K562 (cell line): ENCODE measurements at regions not wholly inside any gene's neighbourhood (a gene's known extent, or its start where the extent isn't known, plus 50 kb on each side); places are given as distances from the start of the nearest gene placed in this dataset.

Source experiments
- ATAC-seq: fragments of 200-7000 bp; cut with Tn5 transposase; 3 replicates; pipeline ENCODE4 v1.9.1; 2020; ENCODE audit warnings: moderate library complexity
- BruUV-seq: library from RNA; stranded (reverse); fragments of 400-500 nt; replicated peaks from 2 replicates; lab custom pipeline; 2021; lab: Mats Ljungman, UMichigan
- CTCF ChIA-PET: fragments of 300-600 bp; formaldehyde crosslinking; extraction: SDS; loops from one replicate; lab custom pipeline; 2021; ENCODE audit warnings: low intra/inter-chr PET ratio; lab: Yijun Ruan, JAX
- POLR2A ChIA-PET: fragments of 300-600, 350-650 bp; sonication (Branson Sonifier 250); formaldehyde crosslinking; extraction: SDS; loops from one replicate; lab custom pipeline; 2021; ENCODE audit warnings: antibody characterized with exemption, inconsistent platforms; lab: Yijun Ruan, JAX
- DNase-seq, 4 experiments: peaks; one replicate each; pipeline versions ENCODE4 v3.0.0 to v3.0.0-alpha.2; 2011 to 2018; ENCODE audit warnings: low spot score in 3 of 4, mixed read lengths in 3 of 4; ENCODE audit errors: extremely low read depth in 1 of 4
- FAIRE-seq: peaks from 2 replicates; lab custom pipeline; 2011; peaks lifted over from hg19 to GRCh38; lab: Jason Lieb, UNC
- H2AFZ ChIP-seq: 2 replicates; pipeline ENCODE4 v1.6.0; 2011; ENCODE audit warnings: low read depth, low read length, control low read depth, inconsistent platforms
- H3K27ac ChIP-seq: fragments of 200-600 bp; 3 replicates; pipeline ENCODE4 v1.8.0; 2011; ENCODE audit warnings: low read depth, mild to moderate bottlenecking, control low read depth, inconsistent platforms, low read length, moderate library complexity, mixed read lengths; ENCODE audit errors: extremely low read depth
- H3K27me3 ChIP-seq, 2 experiments: fragments of 300-600 bp in 1 of 2; 2 replicates in 1 of 2; 3 replicates in 1 of 2; pipeline versions ENCODE4 v1.6.0 to v1.8.0; 2011; ENCODE audit warnings: inconsistent platforms in 2 of 2, low read length in 2 of 2, mild to moderate bottlenecking in 1 of 2, mixed read lengths in 1 of 2, moderate library complexity in 1 of 2; ENCODE audit not compliant: control insufficient read depth in 2 of 2, insufficient read depth in 2 of 2
- H3K36me3 ChIP-seq: fragments of 300-600 bp; 3 replicates; pipeline ENCODE4 v1.8.0; 2011; ENCODE audit warnings: mild to moderate bottlenecking, low read length, inconsistent platforms; ENCODE audit not compliant: control insufficient read depth, insufficient read depth
- H3K4me1 ChIP-seq, 2 experiments: fragments of 200-600 bp in 1 of 2; replicated peaks in 1 of 2; 2 replicates in 1 of 2; 3 replicates in 1 of 2; pipeline versions ENCODE4 v1.5.1 to v1.8.0; 2011; ENCODE audit warnings: inconsistent platforms in 2 of 2, low read length in 2 of 2, mild to moderate bottlenecking in 1 of 2, mixed read lengths in 1 of 2, moderate library complexity in 1 of 2; ENCODE audit not compliant: control insufficient read depth in 2 of 2, insufficient read depth in 2 of 2
- H3K4me2 ChIP-seq: 2 replicates; pipeline ENCODE4 v1.6.1; 2011; ENCODE audit warnings: low read length, control low read depth, inconsistent platforms, mixed read lengths; ENCODE audit not compliant: insufficient read depth
- H3K4me3 ChIP-seq: fragments of 200-600 bp; sonication (generic), shearing (Covaris generic); 2 replicates; pipeline ENCODE4 v1.5.1; 2016; ENCODE audit warnings: control low read depth, inconsistent platforms
- H3K79me2 ChIP-seq: fragments of 200-600 bp; 3 replicates; pipeline ENCODE4 v1.8.0; 2011; ENCODE audit warnings: low read length, inconsistent platforms; ENCODE audit not compliant: control insufficient read depth, insufficient read depth
- H3K9ac ChIP-seq, 2 experiments: 2 replicates each; pipeline versions ENCODE4 v1.6.0 to v1.6.1; 2011; ENCODE audit warnings: low read depth in 2 of 2, low read length in 2 of 2, control low read depth in 1 of 2, inconsistent platforms in 1 of 2, mild to moderate bottlenecking in 1 of 2, mixed read lengths in 1 of 2; ENCODE audit not compliant: insufficient read depth in 1 of 2
- H3K9me1 ChIP-seq: one replicate; pipeline ENCODE4 v1.6.0; 2011; ENCODE audit warnings: inconsistent platforms, mild to moderate bottlenecking, low read length, moderate library complexity; ENCODE audit not compliant: control insufficient read depth, insufficient read depth
- H3K9me3 ChIP-seq: replicated peaks from 2 replicates; pipeline ENCODE4 v1.5.1; 2011; ENCODE audit warnings: low read depth, low read length, inconsistent platforms; ENCODE audit not compliant: control insufficient read depth, insufficient read depth
- H4K20me1 ChIP-seq: replicated peaks from 2 replicates; pipeline ENCODE4 v1.6.1; 2011; ENCODE audit warnings: low read length, inconsistent platforms, mixed read lengths; ENCODE audit not compliant: control insufficient read depth, insufficient read depth
- GATA2 ChIP-seq: sonication (generic); formaldehyde crosslinking; IDR thresholded peaks from 2 replicates; pipeline ENCODE4 v1.4.0; 2020; ENCODE audit warnings: mild to moderate bottlenecking, missing genetic modification reagents
- HDAC6 ChIP-seq: IDR thresholded peaks from 2 replicates; pipeline ENCODE4 v1.6.1; 2012; ENCODE audit warnings: low read depth, mild to moderate bottlenecking, control low read depth, inconsistent platforms, low read length, moderate library complexity
- LARP7 ChIP-seq: fragments of 450-650 bp; IDR thresholded peaks from 2 replicates; pipeline ENCODE4 v1.6.1; 2016
- MAFG ChIP-seq: fragments of 450-650 bp; conservative IDR thresholded peaks from 2 replicates; pipeline ENCODE4 v1.6.1; 2016; ENCODE audit warnings: missing genetic modification characterization, missing compliant biosample characterization
- NFATC3 ChIP-seq: fragments of 450-650 bp; IDR thresholded peaks from 2 replicates; pipeline ENCODE4 v1.6.1; 2017; ENCODE audit warnings: mild to moderate bottlenecking
- RBFOX2 ChIP-seq: fragments of 200-400 bp; formaldehyde crosslinking; IDR thresholded peaks from 2 replicates; pipeline ENCODE4 v1.6.1; 2017; ENCODE audit warnings: low read depth, mild to moderate bottlenecking, low read length, moderate library complexity
- SETDB1 ChIP-seq: IDR thresholded peaks from one replicate; pipeline ENCODE4 v1.6.1; 2012; ENCODE audit warnings: low read length, control low read depth, inconsistent platforms
- SIN3A ChIP-seq, 2 experiments: fragments of 150-350 bp in 1 of 2; IDR thresholded peaks; 2 replicates each; pipeline ENCODE4 v1.6.1; 2011 to 2016; ENCODE audit warnings: borderline replicate concordance in 2 of 2, low read depth in 2 of 2, low read length in 2 of 2, mild to moderate bottlenecking in 2 of 2, moderate library complexity in 2 of 2; ENCODE audit not compliant: control insufficient read depth in 1 of 2
- SREBF1 ChIP-seq: fragments of 150-350 bp; IDR thresholded peaks from 2 replicates; pipeline ENCODE4 v1.6.1; 2014; ENCODE audit warnings: antibody characterized with exemption, low read depth, low read length, borderline replicate concordance
- ZNF184 ChIP-seq: sonication (generic); formaldehyde crosslinking; IDR thresholded peaks from 2 replicates; pipeline ENCODE4 v1.5.0; 2020; ENCODE audit warnings: missing genetic modification reagents
- in situ Hi-C: fragments of 300-500 bp; cut with MboI; formaldehyde crosslinking; loops from 4 replicates; pipeline ENCODE4 v1.15.0; 2018; ENCODE audit warnings: inconsistent platforms, mixed read lengths
- intact Hi-C: fragments of 100-400 bp; cut with micrococcal nuclease; formaldehyde crosslinking; loops from 2 replicates; pipeline ENCODE4 v1.14.2; 2022

GRCh38 chr4:126265888-126266287 lies 951.1 kb downstream of the FAT4 start:
- no TSS peak for BruUV-seq
- intact Hi-C loops = no loop called here
- Histone ChIP-seq H3K4me2 (no peak overlapping the region), H4K20me1 (no peaks in the 10 kb centered on the region), H3K27me3 (no peaks in the 10 kb centered on the region), H3K4me3 (no peak overlapping the region), H3K9me3 (no peaks in the 10 kb centered on the region), H3K27ac (no peak overlapping the region), H3K79me2 (no peaks in the 10 kb centered on the region)
- no peak for DNase-seq
- no peak for FAIRE-seq
- in situ Hi-C loops = no loop called here
- no peak for ATAC-seq
- no peak for TF ChIP-seq LARP7
- TF ChIP-seq HDAC6 = no peak
- TF ChIP-seq MAFG (tag) = no peak
- no peak for TF ChIP-seq SREBF1
- no peak for TF ChIP-seq ZNF184 (CRISPR knock-in tag)
- TF ChIP-seq NFATC3 = no peak
- no peak for TF ChIP-seq RBFOX2
- TF ChIP-seq SIN3A (IDR thresholded peaks at IDR 0.05; ENCODE audit: borderline replicate concordance in 2 of 2, control insufficient read depth in 1 of 2, low read depth in 2 of 2, low read length in 2 of 2) = no peak
- TF ChIP-seq GATA2 (CRISPR knock-in tag) = no peak
- no peak for TF ChIP-seq SETDB1
- TF ChIP-seq, all 486 proteins: peak for 0
- no peaks in the 10 kb centered on the region for H3K9me1 ChIP-seq
- no peaks in the 10 kb centered on the region for H3K36me3 ChIP-seq
- H3K9ac ChIP-seq = no peak overlapping the region
- H3K4me1 ChIP-seq = no peaks in the 10 kb centered on the region
- CTCF ChIA-PET = no interaction called here
- no peak overlapping the region for H2AFZ ChIP-seq
- POLR2A ChIA-PET = no interaction called here
